GM23248 (cell line): ENCODE measurements at regions not wholly inside any gene's neighbourhood (a gene's known extent, or its start where the extent isn't known, plus 50 kb on each side); places are given as distances from the start of the nearest gene placed in this dataset.

ENCODE experiments used
- DNase-seq: peaks from one replicate; pipeline ENCODE4 v3.0.0-alpha.2; 2015
- H2AFZ ChIP-seq: fragments of 200-600 bp; sonication (generic); 2 replicates; pipeline ENCODE4 v1.6.1; 2016; ENCODE audit warnings: antibody characterized with exemption
- H3F3A ChIP-seq: fragments of 200-600 bp; sonication (generic); 2 replicates; pipeline ENCODE4 v1.6.1; 2016; ENCODE audit warnings: mild to moderate bottlenecking, antibody characterized with exemption, mixed run types; ENCODE audit not compliant: insufficient read depth
- H3K27ac ChIP-seq: fragments of 200-600 bp; sonication (generic); 2 replicates; pipeline ENCODE4 v1.5.1; 2016; ENCODE audit warnings: mild to moderate bottlenecking
- H3K27me3 ChIP-seq: fragments of 200-600 bp; sonication (generic); replicated peaks from 2 replicates; pipeline ENCODE4 v1.6.1; 2016; ENCODE audit warnings: mild to moderate bottlenecking; ENCODE audit not compliant: insufficient read depth
- H3K36me3 ChIP-seq: fragments of 200-600 bp; sonication (generic); 2 replicates; pipeline ENCODE4 v1.6.1; 2016; ENCODE audit warnings: low read depth, mild to moderate bottlenecking
- H3K4me1 ChIP-seq: fragments of 200-600 bp; sonication (generic); 2 replicates; pipeline ENCODE4 v1.6.1; 2016; ENCODE audit warnings: mild to moderate bottlenecking; ENCODE audit not compliant: insufficient read depth
- H3K4me2 ChIP-seq: fragments of 200-600 bp; sonication (generic); one replicate; pipeline ENCODE4 v1.6.1; 2016; ENCODE audit warnings: mild to moderate bottlenecking; ENCODE audit not compliant: unreplicated experiment
- H3K4me3 ChIP-seq: fragments of 200-600 bp; sonication (generic); 2 replicates; pipeline ENCODE4 v1.5.1; 2016; ENCODE audit warnings: mild to moderate bottlenecking
- H3K79me2 ChIP-seq: fragments of 200-600 bp; sonication (generic); 2 replicates; pipeline ENCODE4 v1.6.1; 2016; ENCODE audit warnings: mild to moderate bottlenecking; ENCODE audit not compliant: insufficient read depth
- H3K9ac ChIP-seq: fragments of 200-600 bp; sonication (generic); 2 replicates; pipeline ENCODE4 v1.6.1; 2016; ENCODE audit warnings: mild to moderate bottlenecking
- H3K9me2 ChIP-seq: fragments of 200-600 bp; sonication (generic); 2 replicates; pipeline ENCODE4 v1.6.1; 2016; ENCODE audit warnings: mixed run types, mild to moderate bottlenecking, moderate library complexity; ENCODE audit not compliant: insufficient read depth
- H3K9me3 ChIP-seq: fragments of 200-600 bp; sonication (generic); one replicate; pipeline ENCODE4 v1.6.1; 2017; ENCODE audit warnings: low read depth
- H4K20me1 ChIP-seq: fragments of 200-600 bp; sonication (generic); 2 replicates; pipeline ENCODE4 v1.6.0; 2016; ENCODE audit not compliant: insufficient read depth
- EZH2 ChIP-seq: fragments of 200-600 bp; sonication (generic); IDR thresholded peaks from 2 replicates; pipeline ENCODE4 v1.6.1; 2018; ENCODE audit warnings: antibody characterized with exemption, mild to moderate bottlenecking; ENCODE audit not compliant: insufficient read depth, poor library complexity, severe bottlenecking
- EZH2phosphoT487 ChIP-seq: fragments of 200-600 bp; sonication (generic); IDR thresholded peaks from 2 replicates; pipeline ENCODE4 v1.6.1; 2018; ENCODE audit warnings: antibody characterized with exemption, moderate library complexity, mild to moderate bottlenecking, low read depth; ENCODE audit not compliant: insufficient read depth
- WGBS, 2 experiments: methylation state at CpG; one replicate each; pipeline ENCODE4 v1.1.6; 2015 to 2017; ENCODE audit warnings: low lambda C conversion rate in 2 of 2, low coverage in 1 of 2; ENCODE audit errors: missing lambda C conversion rate in 2 of 2; 5-methylcytosine and 5-hydroxymethylcytosine counted together
- in situ Hi-C: fragments of 300-500 bp; cut with MboI; formaldehyde crosslinking; loops from 2 replicates; pipeline ENCODE4 v1.15.0; 2020

DNA sequence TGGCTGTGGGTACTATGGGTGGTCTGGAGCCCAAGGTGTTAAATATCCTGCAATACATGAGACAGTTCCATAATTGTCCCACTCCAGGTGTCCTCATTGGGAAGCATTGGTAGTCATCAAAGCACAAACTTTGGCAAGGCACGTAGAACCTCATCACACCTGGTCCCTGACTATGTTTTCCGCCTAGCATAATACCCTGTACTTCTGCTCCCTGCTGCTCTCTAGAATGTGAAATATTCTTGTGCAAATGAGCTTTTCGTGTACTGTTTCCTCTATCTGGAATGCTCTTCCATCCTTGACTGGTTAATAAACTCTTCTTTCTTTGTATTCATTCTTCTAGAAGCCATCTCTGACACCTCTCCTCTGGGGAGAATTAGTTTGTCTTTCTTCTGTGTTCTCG is 103.2 kb downstream of the EBLN2 start:
- Histone ChIP-seq H3K9me3 (no peaks in the 10 kb centered on the region), H3K27ac (no peak overlapping the region), H3K27me3 (peaks cover 36% of the 10 kb centered on the region), H3K4me3 (no peak overlapping the region), H2AFZ (no peak overlapping the region), H3K36me3 (no peaks in the 10 kb centered on the region), H3K4me1 (no peaks in the 10 kb centered on the region), H3K9me2 (no peaks in the 10 kb centered on the region), H4K20me1 (no peaks in the 10 kb centered on the region), H3K9ac (no peak overlapping the region), H3K4me2 (no peak overlapping the region), H3F3A (no peaks in the 10 kb centered on the region), H3K79me2 (no peaks in the 10 kb centered on the region)
- TF ChIP-seq EZH2phosphoT487 = no peak
- TF ChIP-seq EZH2 = no peak
- 78 to 85% methylated on average over 4 of the region's 4 CpGs for WGBS, 2 experiments
- DNase-seq = no peak
- in situ Hi-C loops = no loop called here

DNA sequence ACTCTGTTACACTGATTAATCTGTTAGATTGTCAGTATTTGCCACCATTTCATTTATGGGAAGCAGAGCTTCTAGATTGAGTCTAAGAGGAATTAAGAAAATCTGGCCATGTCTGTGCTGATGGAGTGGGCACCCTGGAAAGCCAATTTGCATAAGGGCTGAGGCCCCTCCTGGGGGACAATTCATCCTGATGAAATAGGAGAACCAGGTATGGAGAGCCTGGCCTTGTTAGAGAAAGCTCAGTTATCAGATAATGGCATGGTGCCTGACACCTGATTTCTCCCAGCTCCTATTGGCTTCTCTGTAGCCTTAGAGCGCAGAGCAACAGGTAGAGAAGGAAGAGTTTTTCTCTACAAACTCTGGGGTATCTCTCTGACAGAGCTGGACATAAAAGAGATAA is 114.2 kb downstream of the EBLN2 start:
- in situ Hi-C loops = no loop called here
- WGBS, 2 experiments = 77 to 85% methylated on average over 1 of the region's 1 CpG

DNA sequence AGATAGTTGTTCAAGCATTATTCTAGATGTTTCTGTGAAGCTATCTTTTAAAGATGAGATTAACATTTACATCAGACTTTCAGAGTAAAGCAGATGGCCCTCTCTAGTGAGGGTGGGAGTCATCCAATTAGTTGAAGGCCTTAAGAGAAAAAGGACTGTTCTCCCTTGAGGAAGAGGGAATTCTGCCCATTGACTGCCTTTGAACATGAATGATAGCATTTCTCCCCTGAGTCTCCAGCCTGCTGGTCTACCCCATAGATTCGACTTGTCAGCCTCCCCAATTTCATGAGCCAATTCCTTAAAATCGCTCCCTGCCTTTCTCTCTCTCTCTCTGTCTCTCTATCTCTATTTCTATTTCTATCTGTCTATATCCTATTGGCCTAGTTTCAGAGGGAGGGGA is 115.5 kb downstream of the EBLN2 start:
- in situ Hi-C loops = no loop called here
- TF ChIP-seq EZH2 (no peak), EZH2phosphoT487 (no peak)
- 64 to 74% methylated on average over 2 of the region's 2 CpGs for WGBS, 2 experiments

More for the DNA sequence above, 114.2 kb downstream of the EBLN2 start:
- H3K4me1 ChIP-seq = no peaks in the 10 kb centered on the region
- no peak overlapping the region for H3K4me3 ChIP-seq
- H3K79me2 ChIP-seq = no peaks in the 10 kb centered on the region
- no peak overlapping the region for H3K27ac ChIP-seq
- H3F3A ChIP-seq = no peaks in the 10 kb centered on the region
- H2AFZ ChIP-seq = no peak overlapping the region
- DNase-seq = no peak
- no peak overlapping the region for H3K4me2 ChIP-seq
- no peak for TF ChIP-seq EZH2
- TF ChIP-seq EZH2phosphoT487 = no peak
- no peak overlapping the region for H3K9ac ChIP-seq
- no peaks in the 10 kb centered on the region for H3K36me3 ChIP-seq
- no peaks in the 10 kb centered on the region for H3K9me3 ChIP-seq
- H3K27me3 ChIP-seq = peaks cover 3% of the 10 kb centered on the region; the same call in 1 of the 2 replicates
- no peaks in the 10 kb centered on the region for H3K9me2 ChIP-seq
- no peaks in the 10 kb centered on the region for H4K20me1 ChIP-seq

DNA sequence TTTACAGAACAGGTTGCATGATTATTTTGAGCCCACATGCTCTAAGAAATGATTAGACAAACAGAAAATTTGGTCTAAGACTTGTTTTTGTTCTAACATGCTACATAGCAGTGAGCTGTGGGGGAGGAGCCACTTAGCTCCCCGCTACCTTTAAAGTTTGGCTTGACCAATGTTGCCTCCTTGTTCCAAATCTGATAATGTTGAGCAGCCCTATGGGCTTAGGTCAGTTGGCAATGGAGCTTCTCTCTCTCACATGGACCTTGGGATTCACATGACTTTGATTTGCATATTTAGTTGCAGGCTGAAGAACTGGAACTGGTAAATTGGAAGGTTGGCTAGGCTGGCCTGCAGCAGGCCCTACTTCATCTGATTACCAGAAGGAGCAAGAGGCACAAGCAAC is 116.4 kb downstream of the EBLN2 start:
- H3K79me2 ChIP-seq = no peaks in the 10 kb centered on the region
- no peak for DNase-seq
- WGBS, 2 experiments = 80 to 86% methylated on average over 1 of the region's 1 CpG
- in situ Hi-C loops = no loop called here
- H2AFZ ChIP-seq = no peak overlapping the region
- H3K4me3 ChIP-seq = no peak overlapping the region
- no peaks in the 10 kb centered on the region for H3K9me3 ChIP-seq
- no peaks in the 10 kb centered on the region for H4K20me1 ChIP-seq
- TF ChIP-seq EZH2phosphoT487 (no peak), EZH2 (no peak)
- peaks cover 7% of the 10 kb centered on the region; the same call in 1 of the 2 replicates for H3K27me3 ChIP-seq
- H3K9ac ChIP-seq = no peak overlapping the region
- no peak overlapping the region for H3K4me2 ChIP-seq
- H3K9me2 ChIP-seq = no peaks in the 10 kb centered on the region
- H3K27ac ChIP-seq = no peak overlapping the region
- no peaks in the 10 kb centered on the region for H3K36me3 ChIP-seq
- no peaks in the 10 kb centered on the region for H3F3A ChIP-seq
- no peaks in the 10 kb centered on the region for H3K4me1 ChIP-seq

More for the DNA sequence above, 115.5 kb downstream of the EBLN2 start:
- H3F3A ChIP-seq = no peaks in the 10 kb centered on the region
- H3K9me2 ChIP-seq = no peaks in the 10 kb centered on the region
- H3K4me1 ChIP-seq = no peaks in the 10 kb centered on the region
- no peak overlapping the region for H2AFZ ChIP-seq
- H3K9me3 ChIP-seq = no peaks in the 10 kb centered on the region
- no peak overlapping the region for H3K9ac ChIP-seq
- H3K79me2 ChIP-seq = no peaks in the 10 kb centered on the region
- no peaks in the 10 kb centered on the region for H3K36me3 ChIP-seq
- no peak overlapping the region for H3K4me2 ChIP-seq
- H4K20me1 ChIP-seq = no peaks in the 10 kb centered on the region
- H3K27ac ChIP-seq = no peak overlapping the region
- H3K27me3 ChIP-seq = peaks cover 3% of the 10 kb centered on the region; the same call in 1 of the 2 replicates
- no peak for DNase-seq
- H3K4me3 ChIP-seq = no peak overlapping the region

DNA sequence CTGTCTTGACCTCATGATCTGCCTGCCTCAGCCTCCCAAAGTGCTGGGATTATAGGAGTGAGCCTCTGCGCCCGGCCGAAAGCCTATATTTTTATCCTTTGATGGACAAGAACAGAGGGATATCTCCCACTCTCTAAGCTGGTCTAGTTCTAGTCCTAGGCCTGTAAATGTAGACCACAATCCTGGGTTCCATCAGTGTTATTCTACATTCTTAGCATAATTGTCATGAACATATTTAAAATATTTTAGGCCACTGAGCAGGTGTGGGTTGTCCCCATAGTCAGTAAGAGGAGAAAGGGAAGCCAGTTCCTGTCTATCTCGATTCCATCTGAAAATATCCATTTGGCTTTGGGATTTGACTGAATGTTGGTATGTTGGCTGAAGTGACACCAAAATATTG is 118.1 kb downstream of the EBLN2 start:
- no peak overlapping the region for H3K9ac ChIP-seq
- H3K36me3 ChIP-seq = no peaks in the 10 kb centered on the region
- H3K4me3 ChIP-seq = no peak overlapping the region
- no peak overlapping the region for H2AFZ ChIP-seq
- H3F3A ChIP-seq = no peaks in the 10 kb centered on the region
- in situ Hi-C loops = no loop called here
- peaks cover 12% of the 10 kb centered on the region; the same call in 1 of the 2 replicates for H3K27me3 ChIP-seq
- H3K79me2 ChIP-seq = no peaks in the 10 kb centered on the region
- no peaks in the 10 kb centered on the region for H4K20me1 ChIP-seq
- H3K4me2 ChIP-seq = no peak overlapping the region
- no peaks in the 10 kb centered on the region for H3K9me2 ChIP-seq
- no peaks in the 10 kb centered on the region for H3K4me1 ChIP-seq
- no peak for DNase-seq
- no peak overlapping the region for H3K27ac ChIP-seq
- TF ChIP-seq EZH2 (no peak), EZH2phosphoT487 (no peak)
- WGBS, 2 experiments = 93 to 96% methylated on average over 4 of the region's 4 CpGs
- no peaks in the 10 kb centered on the region for H3K9me3 ChIP-seq
